Peyer's patch (tissue), 4 donors: ENCODE measurements at regions not wholly inside any gene's neighbourhood (a gene's known extent, or its start where the extent isn't known, plus 50 kb on each side); places are given as distances from the start of the nearest gene placed in this dataset.

Experiments
- DNase-seq, 3 donors: peaks; one replicate each; pipeline ENCODE4 v3.0.0-alpha.2; 2017 to 2019
- H3K27ac ChIP-seq, 4 donors: fragments of 200-600 bp; sonication (generic); one replicate each; pipeline ENCODE4 v1.5.1; 2016 to 2019
- H3K27me3 ChIP-seq, 2 donors: fragments of 200-600 bp; sonication (generic); one replicate each; pipeline ENCODE4 v1.5.1; 2019
- H3K36me3 ChIP-seq, 3 donors: fragments of 200-600 bp; sonication (generic); one replicate each; pipeline ENCODE4 v1.5.1; 2016 to 2019
- H3K4me1 ChIP-seq, 4 donors: fragments of 200-600 bp; sonication (generic); one replicate each; pipeline ENCODE4 v1.5.1; 2016 to 2019
- H3K4me3 ChIP-seq, 4 donors: fragments of 200-600 bp; sonication (generic); 1 replicate in 3 of 4; 2 replicates in 1 of 4; pipeline ENCODE4 v1.5.1; 2016 to 2019; ENCODE audit warnings: mild to moderate bottlenecking in 1 of 4
- H3K9me3 ChIP-seq, 4 donors: fragments of 200-600 bp; sonication (generic); one replicate each; pipeline ENCODE4 v1.5.1; 2016 to 2019; ENCODE audit warnings: mild to moderate bottlenecking in 1 of 4
- CTCF ChIP-seq, 6 experiments: fragments of 450-650 bp in 4 of 6; fragments of 200-600 bp in 2 of 6; sonication (generic) in 1 of 6; IDR thresholded peaks; one replicate each; pipeline ENCODE4 v1.5.1; 2017 to 2019; ENCODE audit warnings: antibody characterized with exemption in 6 of 6, mild to moderate bottlenecking in 3 of 6, moderate library complexity in 1 of 6
- POLR2A ChIP-seq, 2 donors: fragments of 450-650 bp; IDR thresholded peaks; one replicate each; pipeline ENCODE4 v1.5.1; 2017; ENCODE audit warnings: antibody characterized with exemption in 2 of 2, mild to moderate bottlenecking in 2 of 2, moderate library complexity in 2 of 2

GRCh38 chr13:30126903-30127428 is 180.4 kb downstream of the KATNAL1 start:
- Histone ChIP-seq H3K4me3 (no peak overlapping the region), H3K27ac (no peak overlapping the region), H3K9me3 (no peaks in the 10 kb centered on the region), H3K27me3 (no peaks in the 10 kb centered on the region), H3K36me3 (no peaks in the 10 kb centered on the region), H3K4me1 (no peaks in the 10 kb centered on the region)
- TF ChIP-seq CTCF (IDR thresholded peaks at IDR 0.05): no peak
- TF ChIP-seq POLR2A (IDR thresholded peaks at IDR 0.05): no peak
- DNase-seq: no peak

- no peak for DNase-seq
These were observed 181.8 kb downstream of the KATNAL1 start for GRCh38 chr13:30125422-30126073.

GRCh38 chr13:30124131-30124768 is 183.1 kb downstream of the KATNAL1 start:
- no peak for DNase-seq
- H3K27me3 ChIP-seq: no peaks in the 10 kb centered on the region
- no peak overlapping the region for H3K27ac ChIP-seq
- H3K9me3 ChIP-seq: no peaks in the 10 kb centered on the region
- H3K4me1 ChIP-seq: no peaks in the 10 kb centered on the region
- TF ChIP-seq POLR2A (IDR thresholded peaks at IDR 0.05): no peak
- no peak for TF ChIP-seq CTCF (IDR thresholded peaks at IDR 0.05)
- no peaks in the 10 kb centered on the region for H3K36me3 ChIP-seq
- H3K4me3 ChIP-seq: no peak overlapping the region

More at GRCh38 chr13:30125422-30126073, 181.8 kb downstream of the KATNAL1 start:
- Histone ChIP-seq H3K9me3 (no peaks in the 10 kb centered on the region), H3K36me3 (no peaks in the 10 kb centered on the region), H3K4me1 (no peaks in the 10 kb centered on the region), H3K27me3 (no peaks in the 10 kb centered on the region), H3K27ac (no peak overlapping the region), H3K4me3 (no peak overlapping the region)
- no peak for TF ChIP-seq CTCF (IDR thresholded peaks at IDR 0.05)
- no peak for TF ChIP-seq POLR2A (IDR thresholded peaks at IDR 0.05)

GRCh38 chr13:30123575-30123974 is 183.8 kb downstream of the KATNAL1 start:
- Histone ChIP-seq H3K9me3 (no peaks in the 10 kb centered on the region), H3K4me3 (no peak overlapping the region), H3K4me1 (no peaks in the 10 kb centered on the region), H3K27ac (no peak overlapping the region), H3K36me3 (no peaks in the 10 kb centered on the region), H3K27me3 (no peaks in the 10 kb centered on the region)
- no peak for DNase-seq
- TF ChIP-seq CTCF (IDR thresholded peaks at IDR 0.05): no peak
- TF ChIP-seq POLR2A (IDR thresholded peaks at IDR 0.05): no peak

GRCh38 chr13:30121666-30122065 is 185.7 kb downstream of the KATNAL1 start:
- H3K27ac ChIP-seq: no peak overlapping the region
- H3K9me3 ChIP-seq: no peaks in the 10 kb centered on the region
- no peaks in the 10 kb centered on the region for H3K36me3 ChIP-seq
- no peak overlapping the region for H3K4me3 ChIP-seq
- DNase-seq: no peak
- TF ChIP-seq CTCF (IDR thresholded peaks at IDR 0.05): no peak
- TF ChIP-seq POLR2A (IDR thresholded peaks at IDR 0.05): no peak
- no peaks in the 10 kb centered on the region for H3K4me1 ChIP-seq
- H3K27me3 ChIP-seq: no peaks in the 10 kb centered on the region
